KMS-11 (cell line): ENCODE measurements at regions not wholly inside any gene's neighbourhood (a gene's known extent, or its start where the extent isn't known, plus 50 kb on each side); places are given as distances from the start of the nearest gene placed in this dataset.

Experiments
- H2AFZ ChIP-seq: fragments of 200-600 bp; sonication (generic); 2 replicates; pipeline ENCODE4 v1.6.1; 2016; ENCODE audit warnings: antibody characterized with exemption, mixed run types, low read depth
- H3K27ac ChIP-seq: fragments of 200-600 bp; sonication (generic); 2 replicates; pipeline ENCODE4 v1.6.1; 2016; ENCODE audit warnings: mild to moderate bottlenecking, mixed run types
- H3K27me3 ChIP-seq: fragments of 200-600 bp; sonication (generic); 2 replicates; pipeline ENCODE4 v1.6.1; 2017; ENCODE audit warnings: mild to moderate bottlenecking, low read depth, mixed run types, moderate library complexity; ENCODE audit not compliant: insufficient read depth
- H3K36me3 ChIP-seq: fragments of 200-600 bp; sonication (generic); 2 replicates; pipeline ENCODE4 v1.6.1; 2017; ENCODE audit warnings: mild to moderate bottlenecking, mixed run types; ENCODE audit not compliant: insufficient read depth
- H3K4me1 ChIP-seq: fragments of 200-600 bp; sonication (generic); 2 replicates; pipeline ENCODE4 v1.6.1; 2016; ENCODE audit warnings: mild to moderate bottlenecking, low read depth, mixed run types; ENCODE audit not compliant: poor library complexity, severe bottlenecking
- H3K4me2 ChIP-seq: fragments of 200-600 bp; sonication (generic); 2 replicates; pipeline ENCODE4 v1.7.0; 2016; ENCODE audit warnings: mild to moderate bottlenecking, mixed run types
- H3K4me3 ChIP-seq: fragments of 200-600 bp; sonication (generic); IDR thresholded peaks from 2 replicates; pipeline ENCODE4 v1.6.1; 2017; ENCODE audit warnings: low read depth, low read length, mixed read lengths; ENCODE audit not compliant: insufficient read depth
- H3K79me2 ChIP-seq: fragments of 200-600 bp; sonication (generic); 2 replicates; pipeline ENCODE4 v1.6.1; 2016; ENCODE audit warnings: low read depth, mixed run types; ENCODE audit not compliant: insufficient read depth
- H3K9ac ChIP-seq: fragments of 200-600 bp; sonication (generic); 2 replicates; pipeline ENCODE4 v1.6.1; 2016; ENCODE audit warnings: mild to moderate bottlenecking, mixed run types
- H4K20me1 ChIP-seq: fragments of 200-600 bp; sonication (generic); 2 replicates; pipeline ENCODE4 v1.6.1; 2016; ENCODE audit warnings: mild to moderate bottlenecking, mixed run types; ENCODE audit not compliant: insufficient read depth
- TF ChIP-seq, protein P1 (sequence below): fragments of 200-600 bp; sonication (generic); conservative IDR thresholded peaks from 2 replicates; pipeline ENCODE4 v1.6.1; 2017; ENCODE audit warnings: low read depth, mild to moderate bottlenecking, antibody characterized with exemption, low read length, moderate library complexity, mixed read lengths

DNA sequence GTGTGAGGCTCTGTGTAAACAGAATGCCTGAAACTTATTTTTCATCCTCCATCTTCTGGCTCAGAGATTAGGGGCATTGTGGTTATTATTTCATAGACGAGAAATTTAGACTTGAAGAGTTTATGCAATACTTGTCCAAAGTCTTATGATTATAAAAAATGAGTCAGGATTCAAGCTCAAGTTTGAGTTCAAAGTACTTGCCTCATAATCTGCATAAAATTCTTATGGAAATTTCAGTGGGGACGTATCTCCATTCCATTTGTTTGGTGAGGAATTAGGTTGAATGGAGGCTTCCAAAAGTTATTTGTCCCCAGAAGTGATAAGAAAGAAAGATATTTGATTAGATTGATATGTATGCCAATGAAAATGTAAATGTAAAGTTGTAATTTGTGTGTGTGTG lies 93.7 kb upstream of the CLVS2 start:
- Histone ChIP-seq H3K27me3 (no peaks in the 10 kb centered on the region), H3K4me3 (no peak overlapping the region), H4K20me1 (no peaks in the 10 kb centered on the region), H2AFZ (no peak overlapping the region), H3K27ac (no peak overlapping the region), H3K9ac (no peak overlapping the region), H3K36me3 (no peaks in the 10 kb centered on the region), H3K4me2 (no peak overlapping the region), H3K4me1 (no peaks in the 10 kb centered on the region), H3K79me2 (no peaks in the 10 kb centered on the region)
- TF ChIP-seq, protein P1, sequence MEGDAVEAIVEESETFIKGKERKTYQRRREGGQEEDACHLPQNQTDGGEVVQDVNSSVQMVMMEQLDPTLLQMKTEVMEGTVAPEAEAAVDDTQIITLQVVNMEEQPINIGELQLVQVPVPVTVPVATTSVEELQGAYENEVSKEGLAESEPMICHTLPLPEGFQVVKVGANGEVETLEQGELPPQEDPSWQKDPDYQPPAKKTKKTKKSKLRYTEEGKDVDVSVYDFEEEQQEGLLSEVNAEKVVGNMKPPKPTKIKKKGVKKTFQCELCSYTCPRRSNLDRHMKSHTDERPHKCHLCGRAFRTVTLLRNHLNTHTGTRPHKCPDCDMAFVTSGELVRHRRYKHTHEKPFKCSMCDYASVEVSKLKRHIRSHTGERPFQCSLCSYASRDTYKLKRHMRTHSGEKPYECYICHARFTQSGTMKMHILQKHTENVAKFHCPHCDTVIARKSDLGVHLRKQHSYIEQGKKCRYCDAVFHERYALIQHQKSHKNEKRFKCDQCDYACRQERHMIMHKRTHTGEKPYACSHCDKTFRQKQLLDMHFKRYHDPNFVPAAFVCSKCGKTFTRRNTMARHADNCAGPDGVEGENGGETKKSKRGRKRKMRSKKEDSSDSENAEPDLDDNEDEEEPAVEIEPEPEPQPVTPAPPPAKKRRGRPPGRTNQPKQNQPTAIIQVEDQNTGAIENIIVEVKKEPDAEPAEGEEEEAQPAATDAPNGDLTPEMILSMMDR, result no peak

DNA sequence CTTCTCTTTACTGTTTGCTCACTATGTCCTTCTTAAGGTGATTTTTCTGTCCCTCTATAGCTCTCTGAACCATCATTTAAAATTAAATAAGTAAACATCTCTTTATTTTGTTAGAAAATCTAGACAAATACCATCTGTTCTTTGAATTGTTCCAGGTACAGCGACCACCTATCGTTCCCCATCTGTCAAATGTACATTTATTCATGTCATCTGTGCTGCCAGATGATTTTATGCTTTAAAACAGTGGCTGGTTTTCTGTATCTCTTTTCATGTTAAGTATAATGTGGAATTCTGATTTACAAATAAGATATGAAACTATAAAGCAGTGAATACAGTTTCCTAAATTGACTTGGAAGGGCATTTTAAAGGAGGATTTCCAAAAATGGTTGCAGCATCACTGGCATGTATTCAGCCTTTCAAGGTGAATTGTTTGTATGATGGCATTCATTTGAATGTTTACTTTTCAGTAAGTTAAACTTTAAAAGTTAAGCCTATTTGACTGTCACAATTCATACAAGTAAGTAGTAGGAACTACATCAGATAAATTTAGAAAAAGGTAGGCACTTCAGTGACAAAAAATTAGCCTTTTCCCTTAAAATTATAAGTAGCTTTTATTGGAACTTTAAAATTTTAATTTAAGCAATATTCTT lies 92.6 kb upstream of the CLVS2 start:
- H3K4me3 ChIP-seq, result no peak overlapping the region
- H3K9ac ChIP-seq, result no peak overlapping the region
- H3K36me3 ChIP-seq, result no peaks in the 10 kb centered on the region
- TF ChIP-seq, protein P1, result no peak
- H3K4me1 ChIP-seq, result no peaks in the 10 kb centered on the region
- H3K79me2 ChIP-seq, result no peaks in the 10 kb centered on the region
- H4K20me1 ChIP-seq, result no peaks in the 10 kb centered on the region
- no peak overlapping the region for H3K27ac ChIP-seq
- H2AFZ ChIP-seq, result no peak overlapping the region
- no peaks in the 10 kb centered on the region for H3K27me3 ChIP-seq
- H3K4me2 ChIP-seq, result no peak overlapping the region

- TF ChIP-seq, protein P1, result no peak
- H3K9ac ChIP-seq, result no peak overlapping the region
- H4K20me1 ChIP-seq, result no peaks in the 10 kb centered on the region
These were observed 91.9 kb upstream of the CLVS2 start for GRCh38 chr6:122904166-122904565.

GRCh38 chr6:122913558-122913957 lies 82.5 kb upstream of the CLVS2 start:
- TF ChIP-seq, protein P1, result no peak
- no peaks in the 10 kb centered on the region for H3K36me3 ChIP-seq
- H2AFZ ChIP-seq, result no peak overlapping the region
- H3K27ac ChIP-seq, result no peak overlapping the region
- no peaks in the 10 kb centered on the region for H3K79me2 ChIP-seq
- H3K4me3 ChIP-seq, result no peak overlapping the region
- H4K20me1 ChIP-seq, result no peaks in the 10 kb centered on the region
- H3K27me3 ChIP-seq, result no peaks in the 10 kb centered on the region
- H3K4me2 ChIP-seq, result no peak overlapping the region
- no peaks in the 10 kb centered on the region for H3K4me1 ChIP-seq
- no peak overlapping the region for H3K9ac ChIP-seq

More at GRCh38 chr6:122904166-122904565, 91.9 kb upstream of the CLVS2 start:
- Histone ChIP-seq H3K4me3 (no peak overlapping the region), H3K4me2 (no peak overlapping the region), H2AFZ (no peak overlapping the region), H3K27ac (no peak overlapping the region), H3K36me3 (no peaks in the 10 kb centered on the region), H3K79me2 (no peaks in the 10 kb centered on the region), H3K4me1 (no peaks in the 10 kb centered on the region), H3K27me3 (no peaks in the 10 kb centered on the region)
